HG02970 (cell line): ENCODE measurements at regions not wholly inside any gene's neighbourhood (a gene's known extent, or its start where the extent isn't known, plus 50 kb on each side); places are given as distances from the start of the nearest gene placed in this dataset.
A peak's percentile ranks its signal among the peaks of the same experiment; 100 is the strongest.

Experiments used
- ATAC-seq: cut with Tn5 transposase; IDR thresholded peaks from one replicate; pipeline ENCODE4 v1.9.1; 2021; ENCODE audit warnings: mild to moderate bottlenecking, moderate library complexity, moderate number of reproducible peaks; ENCODE audit not compliant: unreplicated experiment, low FRiP score

DNA sequence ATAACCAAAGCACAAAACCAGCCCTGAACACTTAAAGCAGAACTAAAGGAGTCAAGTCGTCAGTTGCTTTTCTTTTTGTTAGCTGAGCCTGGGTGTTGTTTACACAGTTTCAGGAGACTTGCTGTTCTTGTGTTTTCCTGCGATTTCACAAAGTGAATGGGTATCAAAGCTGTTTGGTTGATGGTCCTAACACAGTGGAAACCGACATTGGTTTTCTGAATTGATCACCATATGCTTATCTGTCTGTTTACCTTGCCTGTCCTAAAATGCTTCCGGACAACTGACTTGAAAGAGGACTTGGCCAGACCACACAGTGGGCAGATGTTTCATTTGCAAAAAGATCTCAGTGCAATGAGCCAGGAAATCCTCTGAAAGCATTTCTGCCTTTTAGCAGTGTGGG lies 676.4 kb downstream of the PRELID2 start:
- no peak for ATAC-seq

- no peak for ATAC-seq
Observed at GRCh38 chr5:145157841-145158240, 677.3 kb downstream of the PRELID2 start.

DNA sequence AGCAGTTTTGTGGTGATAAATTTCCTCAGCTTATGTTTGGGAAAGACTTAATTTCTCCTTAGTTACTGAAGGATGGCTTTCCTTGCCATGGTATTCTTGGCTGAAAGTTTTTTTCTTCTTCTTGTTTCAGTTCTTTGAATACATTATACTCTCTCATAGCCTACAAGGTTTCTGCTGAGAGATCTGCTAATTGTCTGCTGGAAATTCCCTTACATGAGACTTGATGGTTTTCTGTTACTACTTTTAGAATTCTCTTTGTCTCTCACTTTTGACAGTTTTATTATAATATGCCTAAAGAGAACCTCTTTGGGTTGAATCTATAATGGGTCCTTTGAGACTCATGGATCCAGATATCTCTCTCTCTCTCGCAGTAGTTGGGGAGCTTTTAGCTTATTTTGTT lies 693.6 kb downstream of the PRELID2 start:
- no peak for ATAC-seq

DNA sequence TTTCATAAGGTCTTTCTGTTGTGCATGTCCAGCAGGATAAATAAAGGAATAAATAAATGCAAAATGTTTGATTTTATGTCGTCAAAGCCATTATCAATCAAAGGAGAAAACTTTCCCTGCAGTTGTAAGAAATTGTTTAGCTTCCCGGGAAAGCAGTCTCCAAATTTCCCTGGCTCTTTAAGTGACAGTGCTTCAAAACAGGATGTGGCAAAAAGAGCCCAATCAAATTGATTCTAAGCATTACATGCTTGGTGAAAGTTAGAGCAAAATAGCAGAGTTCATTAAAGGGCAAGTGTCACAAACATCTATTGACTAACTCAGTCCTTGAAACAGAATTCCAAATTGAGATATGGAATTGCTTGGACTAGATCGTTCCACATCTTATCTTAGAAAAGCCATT lies 704.1 kb downstream of the PRELID2 start:
- no peak for ATAC-seq

GRCh38 chr5:145129797-145130196 lies 705.3 kb downstream of the PRELID2 start:
- no peak for ATAC-seq

- no peak for ATAC-seq
Observed at GRCh38 chr5:145124806-145125205, 710.3 kb downstream of the PRELID2 start.

DNA sequence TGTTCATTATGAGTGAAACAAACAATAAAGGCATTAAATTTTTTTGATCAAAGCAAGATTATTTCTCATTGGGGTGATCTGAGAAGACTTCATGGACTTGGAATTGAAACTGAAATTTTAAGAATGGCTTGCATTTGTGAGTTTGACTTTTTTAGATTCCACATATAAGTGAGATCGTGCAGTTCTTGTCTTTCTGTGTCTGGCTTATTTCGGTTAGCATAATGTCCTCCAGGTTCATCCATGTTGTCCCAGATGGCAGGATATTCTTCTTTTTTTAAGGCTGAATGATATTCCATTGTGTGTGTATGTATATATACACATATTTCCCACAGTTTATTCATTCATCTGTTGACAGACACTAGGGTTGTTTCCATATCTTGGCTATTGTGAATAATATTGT lies 716.5 kb downstream of the PRELID2 start:
- ATAC-seq = no peak

DNA sequence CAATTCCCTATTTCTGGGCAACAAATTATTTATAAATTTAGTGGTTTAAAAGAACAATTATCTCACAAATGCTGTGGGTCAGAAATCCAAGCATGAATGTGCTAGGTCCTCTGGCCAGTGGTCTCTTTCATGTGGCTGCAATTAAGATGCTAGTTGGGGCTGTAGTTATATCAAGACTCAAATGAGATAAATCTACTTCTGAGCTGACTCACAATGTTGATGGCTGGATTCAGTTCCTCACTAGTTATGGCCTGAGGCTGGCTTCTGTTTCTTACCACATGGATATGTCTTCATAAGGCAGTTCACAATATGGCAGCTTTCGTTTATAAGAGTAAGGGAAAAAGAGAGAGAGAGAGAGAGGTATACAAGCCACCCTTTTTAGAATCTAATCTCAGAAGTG lies 717.0 kb downstream of the PRELID2 start:
- no peak for ATAC-seq

DNA sequence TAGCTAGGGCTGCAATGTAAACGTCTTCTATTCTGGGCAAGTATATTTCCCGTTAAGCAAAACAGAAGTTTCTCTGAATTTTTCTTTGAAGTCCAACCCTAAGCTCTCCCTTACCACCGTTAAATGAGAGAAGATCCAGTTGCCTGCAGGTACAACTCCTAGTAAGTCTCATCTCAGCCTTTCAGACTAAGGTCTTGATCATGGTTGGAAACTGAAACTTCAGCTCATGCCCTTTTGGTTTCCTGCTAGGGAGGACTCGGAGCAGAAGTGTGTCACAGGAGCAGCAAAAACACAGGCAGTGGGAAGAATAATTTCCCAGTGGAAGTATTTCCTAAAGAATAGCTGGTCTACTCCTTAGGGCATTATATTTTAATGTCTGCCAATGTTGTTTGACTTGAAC lies 717.9 kb downstream of the PRELID2 start:
- no peak for ATAC-seq

DNA sequence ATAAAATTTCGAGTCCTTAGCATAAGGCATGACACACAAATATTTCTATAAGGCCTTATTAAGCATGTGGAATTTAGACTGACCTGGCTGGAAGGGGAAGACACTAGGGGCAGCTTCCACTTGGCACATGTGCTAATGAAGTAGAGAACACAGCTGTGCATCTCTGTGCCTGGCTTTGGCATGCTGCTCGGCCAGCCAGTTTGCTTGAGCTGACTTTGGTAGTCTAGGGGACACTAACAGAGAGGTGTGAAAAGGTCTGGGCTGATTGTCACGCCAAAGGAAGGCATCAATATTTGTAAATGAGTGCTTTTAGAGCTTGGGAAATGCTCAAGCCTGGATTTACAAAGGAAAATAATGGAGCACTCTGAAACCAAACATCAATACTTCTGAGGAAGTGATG lies 723.7 kb downstream of the PRELID2 start:
- no peak for ATAC-seq

DNA sequence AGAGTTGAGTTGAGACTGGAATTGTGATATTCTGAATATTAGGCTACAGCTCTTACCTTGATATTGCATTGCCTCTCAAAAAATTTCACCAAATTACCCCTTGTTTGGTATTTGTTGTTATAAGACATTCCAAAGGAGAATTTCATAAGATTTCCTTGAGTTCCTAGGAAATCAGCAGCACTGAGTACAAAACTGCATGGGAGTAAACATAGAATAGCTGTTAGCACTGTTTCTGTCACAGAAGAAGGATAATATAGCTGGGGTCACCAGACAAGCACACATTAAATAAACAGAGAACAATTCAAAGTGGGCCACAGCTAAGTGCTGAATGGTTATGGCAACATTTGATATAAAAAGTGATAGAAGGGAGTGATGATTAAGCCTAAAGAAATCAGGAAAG lies 724.3 kb downstream of the PRELID2 start:
- no peak for ATAC-seq

DNA sequence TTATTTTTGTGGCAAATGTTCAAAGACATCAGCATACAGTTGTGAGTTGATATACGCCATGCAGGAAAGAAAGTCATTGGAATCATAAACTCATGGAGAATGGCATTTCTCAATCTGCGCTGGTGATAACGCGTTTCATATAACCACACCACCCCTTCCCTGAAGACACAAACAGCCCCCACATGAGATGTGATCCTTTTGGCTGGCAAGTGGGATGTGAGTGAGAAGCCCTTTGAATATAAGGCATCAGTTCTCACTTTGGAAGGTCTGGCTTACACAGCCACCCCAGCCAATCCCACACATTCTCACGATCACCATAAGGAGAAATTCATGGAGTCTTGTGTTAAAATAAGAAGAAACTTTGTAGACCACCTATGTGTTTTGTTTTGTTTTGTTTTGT lies 725.0 kb downstream of the PRELID2 start:
- ATAC-seq = no peak

DNA sequence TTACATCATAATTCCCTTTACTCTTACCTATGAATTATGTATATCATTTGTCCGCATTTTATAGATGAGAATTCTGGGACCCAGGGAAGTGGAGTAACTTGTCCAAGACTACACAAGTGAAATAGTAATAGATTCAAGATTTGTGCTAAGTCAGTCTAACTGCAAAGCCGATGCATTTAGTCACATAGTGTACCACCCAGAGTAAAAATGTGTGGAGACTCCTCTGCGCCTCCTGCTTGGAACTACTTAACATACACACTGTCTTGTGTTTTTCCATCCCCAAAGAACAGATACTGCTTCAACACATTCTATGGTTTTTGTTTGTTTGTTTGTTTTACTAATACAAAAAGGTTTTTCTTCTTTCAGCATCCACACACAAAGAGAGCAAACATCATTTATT lies 729.8 kb downstream of the PRELID2 start:
- ATAC-seq = no peak

DNA sequence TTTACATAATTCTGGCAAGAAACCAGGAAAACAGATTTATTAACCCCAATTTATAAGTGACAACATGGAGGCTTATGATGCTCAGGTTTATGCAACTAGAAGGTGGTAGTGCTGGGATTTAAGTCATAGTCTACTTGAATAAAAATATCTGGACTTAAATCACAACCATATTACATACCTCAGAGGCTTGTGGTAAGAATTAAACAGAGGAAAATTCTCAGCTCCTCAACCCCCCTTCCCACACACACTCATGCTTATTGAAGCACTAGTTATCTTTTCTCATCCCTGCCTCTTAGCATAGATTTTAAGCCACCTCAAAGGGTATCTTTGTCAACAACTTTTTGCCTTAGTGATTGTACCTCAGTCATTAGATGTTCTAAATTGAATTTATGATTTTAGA lies 731.0 kb downstream of the PRELID2 start:
- ATAC-seq = no peak

DNA sequence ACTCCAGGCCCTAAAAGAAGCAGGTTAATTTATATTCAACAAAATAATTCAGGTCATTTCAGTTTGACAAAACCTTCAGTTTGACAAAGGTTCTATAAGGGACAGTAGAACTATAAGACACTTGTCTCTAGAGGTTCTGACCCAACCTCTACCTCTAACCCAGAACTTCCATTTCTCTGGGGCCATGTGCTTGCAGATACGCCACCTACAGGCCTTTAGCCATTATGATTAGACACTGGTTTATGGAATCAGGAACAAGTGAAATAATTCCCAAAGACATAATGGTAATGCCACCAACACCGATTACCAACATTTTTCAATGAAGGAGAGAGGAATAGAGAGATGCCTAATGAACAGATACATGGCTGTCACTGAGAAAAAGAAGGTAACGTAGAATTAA lies 733.9 kb downstream of the PRELID2 start:
- ATAC-seq = no peak

GRCh38 chr5:145090115-145090514 lies 745.0 kb downstream of the PRELID2 start:
- ATAC-seq = no peak

- ATAC-seq = no peak
Observed at GRCh38 chr5:145084834-145085233, 750.3 kb downstream of the PRELID2 start.

GRCh38 chr5:145077028-145077427 lies 758.1 kb downstream of the PRELID2 start:
- no peak for ATAC-seq

DNA sequence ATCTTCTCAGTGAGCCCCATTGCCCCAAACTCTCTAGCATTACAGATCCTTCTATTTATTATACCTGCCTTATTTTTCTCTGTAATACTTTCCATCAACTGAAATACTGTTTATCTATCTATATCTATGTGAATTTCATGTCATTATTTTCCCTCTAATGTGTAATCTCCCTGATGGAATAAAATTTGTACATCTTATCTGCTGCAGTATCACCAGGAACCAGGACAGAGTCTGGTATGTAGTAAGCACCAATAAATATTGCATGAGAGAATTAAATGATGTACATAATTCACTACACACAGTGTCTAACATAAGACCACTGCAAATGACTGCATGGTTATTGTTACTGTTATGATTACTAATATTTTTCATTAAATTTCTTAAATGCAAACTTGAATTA lies 759.1 kb downstream of the PRELID2 start:
- ATAC-seq = no peak

GRCh38 chr5:145072889-145073288 lies 762.3 kb downstream of the PRELID2 start:
- no peak for ATAC-seq

DNA sequence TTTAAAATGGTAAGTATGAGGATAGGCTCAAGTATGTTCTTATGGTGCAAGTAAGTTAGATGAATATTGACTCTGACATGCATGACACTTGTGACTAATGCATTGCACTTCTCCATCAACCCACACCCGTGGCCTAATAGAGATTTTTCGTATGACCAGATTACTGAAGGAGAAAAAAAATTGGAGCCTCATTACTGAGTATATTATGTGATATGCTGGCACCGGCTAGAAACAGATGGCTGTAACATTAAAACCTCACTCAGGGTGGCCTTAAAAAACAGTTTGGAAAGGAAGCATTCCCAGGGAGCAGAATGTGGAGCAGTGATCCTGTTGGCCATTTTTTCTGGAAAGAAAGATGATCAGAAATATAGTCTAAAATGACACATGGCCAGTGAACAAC lies 766.4 kb downstream of the PRELID2 start:
- ATAC-seq = no peak

DNA sequence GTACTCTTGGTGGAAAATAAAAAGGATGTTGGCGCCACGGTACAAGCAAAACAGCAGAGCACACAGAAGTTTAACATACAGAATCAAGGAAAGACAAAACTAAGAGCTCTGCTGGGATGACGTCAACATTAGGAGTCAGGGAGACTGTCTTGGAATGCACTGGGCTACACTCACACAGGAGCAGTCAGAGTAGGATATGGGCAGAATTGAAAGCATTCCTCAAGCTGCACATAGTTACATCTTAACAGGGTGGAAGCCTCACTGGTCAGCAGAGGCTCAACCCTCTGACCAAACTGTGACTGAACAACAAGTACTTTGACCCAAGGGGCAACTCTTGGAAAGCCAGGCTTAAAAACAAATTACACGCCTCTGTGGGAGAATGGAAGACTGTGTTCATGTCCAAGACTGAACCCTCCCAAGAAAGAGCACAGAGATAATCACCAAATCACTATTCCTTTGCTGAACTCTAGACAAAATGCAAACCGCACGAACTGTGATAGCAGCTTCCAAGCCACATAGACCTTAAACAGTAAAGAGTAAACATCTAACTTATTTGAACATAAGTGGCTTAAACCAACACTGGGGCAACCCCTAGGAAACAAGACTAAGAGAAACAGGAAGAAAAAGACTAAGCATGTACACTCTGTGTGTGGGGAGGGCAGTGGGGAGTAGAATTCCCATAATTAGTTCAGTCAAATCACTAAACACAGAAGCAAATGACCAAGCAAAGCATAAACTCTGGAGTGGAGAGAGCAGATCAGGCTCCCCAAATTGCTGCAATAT lies 772.7 kb downstream of the PRELID2 start:
- ATAC-seq = no peak

GRCh38 chr5:145056800-145057199 lies 778.3 kb downstream of the PRELID2 start:
- ATAC-seq = peak; percentile 98
